ENCODE measurements at regions not wholly inside any gene's neighbourhood (a gene's known extent, or its start where the extent isn't known, plus 50 kb on each side); places are given as distances from the start of the nearest gene placed in this dataset.

- no peak for TF ChIP-seq CTCF (IDR thresholded peaks at IDR 0.05; ENCODE audit: control insufficient read depth, insufficient read depth, low read depth, low read length, missing control alignments)
- no peak for DNase-seq (ENCODE audit: low read depth)
- no peak overlapping the region for H3K4me3 ChIP-seq (ENCODE audit: control insufficient read depth, low read depth, low read length)
These were observed 776.7 kb downstream of the TBC1D32 start for GRCh38 chr6:120557554-120557953.

DNA sequence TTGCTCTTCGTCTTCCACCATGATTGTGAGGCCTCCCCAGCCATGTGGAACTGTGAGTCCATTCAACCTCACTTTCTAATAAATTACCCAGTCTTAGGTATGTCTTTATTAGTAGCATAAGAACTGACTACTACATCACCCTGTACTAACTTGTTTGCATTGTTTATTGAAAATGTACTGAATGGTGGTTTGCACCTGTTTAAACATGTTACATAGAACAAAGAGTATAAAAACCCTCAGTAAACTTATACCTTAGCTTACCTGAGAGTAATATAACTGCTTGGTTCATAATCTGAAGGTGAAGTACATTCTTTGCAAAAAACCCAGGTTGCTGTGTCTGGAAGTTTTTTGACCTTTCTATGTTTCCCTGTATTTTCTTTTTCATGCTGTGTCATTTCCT is 777.8 kb downstream of the TBC1D32 start:
- no peak for DNase-seq (ENCODE audit: low read depth)
- no peak for TF ChIP-seq CTCF (IDR thresholded peaks at IDR 0.05; ENCODE audit: control insufficient read depth, insufficient read depth, low read depth, low read length, missing control alignments)
- H3K4me3 ChIP-seq (ENCODE audit: control insufficient read depth, low read depth, low read length): no peak overlapping the region

- TF ChIP-seq CTCF (IDR thresholded peaks at IDR 0.05; ENCODE audit: control insufficient read depth, insufficient read depth, low read depth, low read length, missing control alignments): no peak
- H3K4me3 ChIP-seq (ENCODE audit: control insufficient read depth, low read depth, low read length): no peak overlapping the region
- no peak for DNase-seq (ENCODE audit: low read depth)
These were observed 780.9 kb downstream of the TBC1D32 start for GRCh38 chr6:120553353-120553752.

- no peak overlapping the region for H3K4me3 ChIP-seq (ENCODE audit: control insufficient read depth, low read depth, low read length)
- TF ChIP-seq CTCF (IDR thresholded peaks at IDR 0.05; ENCODE audit: control insufficient read depth, insufficient read depth, low read depth, low read length, missing control alignments): no peak
- no peak for DNase-seq (ENCODE audit: low read depth)
These were observed 788.9 kb downstream of the TBC1D32 start for GRCh38 chr6:120545353-120545752.

DNA sequence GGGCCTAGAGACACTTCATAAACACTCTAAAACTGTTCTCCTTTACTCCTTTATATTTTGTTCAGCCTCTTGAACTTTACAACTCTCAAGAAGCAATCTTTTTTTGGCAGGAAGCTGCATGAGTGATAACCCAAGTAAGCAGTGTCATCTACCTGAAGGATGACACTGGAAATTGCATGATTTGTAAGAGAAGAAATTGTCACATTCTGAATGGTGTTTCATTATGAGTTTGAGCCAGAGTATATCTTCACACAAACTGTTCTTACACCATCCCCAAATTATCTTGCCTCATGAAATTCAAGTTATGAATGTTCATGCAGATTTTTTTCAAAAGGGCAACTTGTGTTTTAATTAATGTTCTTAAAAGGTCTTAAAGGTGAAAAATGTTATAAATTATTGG is 799.3 kb downstream of the TBC1D32 start:
- H3K4me3 ChIP-seq (ENCODE audit: control insufficient read depth, low read depth, low read length): no peak overlapping the region
- DNase-seq (ENCODE audit: low read depth): no peak
- TF ChIP-seq CTCF (IDR thresholded peaks at IDR 0.05; ENCODE audit: control insufficient read depth, insufficient read depth, low read depth, low read length, missing control alignments): no peak

- no peak for TF ChIP-seq CTCF (IDR thresholded peaks at IDR 0.05; ENCODE audit: control insufficient read depth, insufficient read depth, low read depth, low read length, missing control alignments)
- DNase-seq (ENCODE audit: low read depth): no peak
- H3K4me3 ChIP-seq (ENCODE audit: control insufficient read depth, low read depth, low read length): no peak overlapping the region
These were observed 807.7 kb downstream of the TBC1D32 start for GRCh38 chr6:120526576-120526975.

GRCh38 chr6:120514544-120514943 is 819.7 kb downstream of the TBC1D32 start:
- TF ChIP-seq CTCF (IDR thresholded peaks at IDR 0.05; ENCODE audit: control insufficient read depth, insufficient read depth, low read depth, low read length, missing control alignments): no peak
- DNase-seq (ENCODE audit: low read depth): no peak
- no peak overlapping the region for H3K4me3 ChIP-seq (ENCODE audit: control insufficient read depth, low read depth, low read length)
